B cell (primary cell): ENCODE measurements at regions not wholly inside any gene's neighbourhood (a gene's known extent, or its start where the extent isn't known, plus 50 kb on each side); places are given as distances from the start of the nearest gene placed in this dataset.

ENCODE experiments used
- ATAC-seq: fragments of 200-7000 bp; cut with Tn5 transposase; one replicate; pipeline ENCODE4 v1.10.0; 2021; ENCODE audit warnings: low read depth, mild to moderate bottlenecking, moderate number of reproducible peaks, moderate library complexity
- CTCF ChIA-PET: fragments of 350-600 bp; sonication (Branson Sonifier 250); formaldehyde crosslinking; loops from one replicate; lab custom pipeline; 2021; ENCODE audit warnings: antibody characterized with exemption, inconsistent platforms; lab: Charles Lee
- POLR2A ChIA-PET: fragments of 350-600 bp; sonication (Branson Sonifier 250); formaldehyde crosslinking; loops from one replicate; lab custom pipeline; 2021; ENCODE audit warnings: antibody characterized with exemption; lab: Charles Lee
- DNase-seq: peaks from one replicate; pipeline ENCODE4 v3.0.0; 2013
- H2AFZ ChIP-seq: 2 replicates; pipeline ENCODE4 v1.6.1; 2012; ENCODE audit warnings: mild to moderate bottlenecking, low read depth, low read length; ENCODE audit not compliant: insufficient read depth, poor library complexity, severe bottlenecking
- H3K27ac ChIP-seq, 2 donors: 1 replicate in 1 of 2; 2 replicates in 1 of 2; pipeline ENCODE4 v1.5.1; 2012 to 2013; ENCODE audit warnings: low read length in 2 of 2, mild to moderate bottlenecking in 2 of 2, moderate library complexity in 1 of 2
- H3K27me3 ChIP-seq, 4 experiments: fragments of 200-600 bp in 1 of 4; sonication (generic) in 1 of 4; replicated peaks in 1 of 4; 1 replicate in 2 of 4; 2 replicates in 2 of 4; pipeline versions ENCODE4 v1.6.1 to v1.7.0; 2013 to 2016; ENCODE audit warnings: low read length in 3 of 4, mild to moderate bottlenecking in 2 of 4, mixed read lengths in 1 of 4, moderate library complexity in 1 of 4; ENCODE audit not compliant: insufficient read depth in 4 of 4, control insufficient read depth in 3 of 4; ENCODE audit errors: control extremely low read depth in 1 of 4
- H3K36me3 ChIP-seq, 2 experiments: replicated peaks in 1 of 2; 1 replicate in 1 of 2; 2 replicates in 1 of 2; pipeline versions ENCODE4 v1.6.1 to v1.7.1; 2013; ENCODE audit warnings: low read length in 1 of 2; ENCODE audit not compliant: insufficient read depth in 2 of 2, control insufficient read depth in 1 of 2; ENCODE audit errors: control extremely low read depth in 1 of 2, extremely low read depth in 1 of 2
- H3K4me1 ChIP-seq, 2 donors: fragments of 200-600 bp in 1 of 2; sonication (generic) in 1 of 2; 1 replicate in 1 of 2; 2 replicates in 1 of 2; pipeline versions ENCODE4 v1.5.1 to v1.6.1; 2013 to 2017; ENCODE audit warnings: low read length in 2 of 2; ENCODE audit not compliant: control insufficient read depth in 2 of 2, insufficient read depth in 2 of 2
- H3K4me2 ChIP-seq: replicated peaks from 2 replicates; pipeline ENCODE3; 2012; ENCODE audit warnings: mild to moderate bottlenecking, low read depth, low read length; ENCODE audit not compliant: poor library complexity, severe bottlenecking
- H3K4me3 ChIP-seq, 5 experiments: fragments of 200-600 bp in 1 of 5; sonication (generic) in 1 of 5; 1 replicate in 3 of 5; 2 replicates in 2 of 5; pipeline versions ENCODE4 v1.5.1 to v1.7.0; 2011 to 2016; ENCODE audit warnings: low read length in 4 of 5, mild to moderate bottlenecking in 4 of 5, low read depth in 2 of 5, control low read depth in 1 of 5, moderate library complexity in 1 of 5; ENCODE audit not compliant: insufficient read depth in 1 of 5; ENCODE audit errors: control extremely low read depth in 1 of 5, extremely low read depth in 1 of 5
- H3K79me2 ChIP-seq: fragments of 200-600 bp; sonication (generic); one replicate; pipeline ENCODE4 v1.6.0; 2016; ENCODE audit warnings: low read length; ENCODE audit not compliant: control insufficient read depth, insufficient read depth
- H3K9ac ChIP-seq: fragments of 200-600 bp; sonication (generic); 2 replicates; pipeline ENCODE4 v1.6.1; 2017; ENCODE audit warnings: mild to moderate bottlenecking, low read length, moderate library complexity
- H3K9me3 ChIP-seq, 3 donors: one replicate each; pipeline versions ENCODE4 v1.6.1 to v1.7.1; 2013; ENCODE audit warnings: low read length in 2 of 3; ENCODE audit not compliant: control insufficient read depth in 2 of 3, insufficient read depth in 1 of 3; ENCODE audit errors: control extremely low read depth in 1 of 3
- H4K20me1 ChIP-seq: 2 replicates; pipeline ENCODE4 v1.6.0; 2012; ENCODE audit warnings: mild to moderate bottlenecking, low read length; ENCODE audit not compliant: insufficient read depth, control insufficient read depth, poor library complexity, severe bottlenecking
- H3K27ac Mint-ChIP-seq: one replicate; pipeline ENCODE4 v1.8.0; 2021; ENCODE audit warnings: mixed read lengths
- H3K27me3 Mint-ChIP-seq: one replicate; pipeline ENCODE4 v1.8.0; 2021; ENCODE audit warnings: mixed read lengths
- H3K4me1 Mint-ChIP-seq: one replicate; pipeline ENCODE4 v1.8.0; 2021; ENCODE audit warnings: mixed read lengths
- H3K4me3 Mint-ChIP-seq: one replicate; pipeline ENCODE4 v1.8.0; 2021; ENCODE audit warnings: mixed read lengths
- H3K9me3 Mint-ChIP-seq: one replicate; pipeline ENCODE4 v1.8.0; 2022; ENCODE audit warnings: mixed read lengths; ENCODE audit not compliant: insufficient read depth
- CTCF ChIP-seq: fragments of 200-600 bp; IDR thresholded peaks from one replicate; pipeline ENCODE4 v1.8.0; 2022; ENCODE audit warnings: antibody characterized with exemption, mild to moderate bottlenecking
- EZH2 ChIP-seq: IDR thresholded peaks from 2 replicates; pipeline ENCODE4 v1.6.1; 2012; ENCODE audit warnings: borderline replicate concordance, low read depth, mild to moderate bottlenecking, moderate library complexity, low read length; ENCODE audit not compliant: insufficient read depth, poor library complexity, severe bottlenecking
- WGBS: methylation state at CpG from one replicate; pipeline ENCODE4 v1.1.5; 2013; ENCODE audit warnings: missing lambda C conversion rate; ENCODE audit not compliant: insufficient coverage; 5-methylcytosine and 5-hydroxymethylcytosine counted together
- intact Hi-C: fragments of 100-400 bp; cut with micrococcal nuclease; formaldehyde crosslinking; loops from one replicate; pipeline ENCODE4 v1.10.0; 2022

GRCh38 chr2:236899950-236900640 lies 185.6 kb upstream of the COPS8 start:
- ChIA-PET CTCF (no interaction called here), POLR2A (no interaction called here)
- no peaks in the 10 kb centered on the region for H3K79me2 ChIP-seq
- Mint-ChIP-seq H3K4me1 (no peaks in the 10 kb centered on the region), H3K27ac (no peak overlapping the region), H3K9me3 (no peaks in the 10 kb centered on the region), H3K4me3 (no peak overlapping the region), H3K27me3 (peaks cover 25% of the 10 kb centered on the region)
- H2AFZ ChIP-seq: no peak overlapping the region
- no peaks in the 10 kb centered on the region for H3K4me1 ChIP-seq
- no peak for TF ChIP-seq CTCF
- no peak for TF ChIP-seq EZH2
- no peak overlapping the region for H3K9ac ChIP-seq
- no peaks in the 10 kb centered on the region for H4K20me1 ChIP-seq
- no peak for DNase-seq
- H3K36me3 ChIP-seq: no peaks in the 10 kb centered on the region
- 78% methylated on average over 3 of the region's 6 CpGs for WGBS
- intact Hi-C loops: no loop called here
- H3K27ac ChIP-seq: no peak overlapping the region
- H3K27me3 ChIP-seq: peaks cover 0 to 2% (median 0%) of the 10 kb centered on the region in 4 experiments
- no peak for ATAC-seq
- H3K9me3 ChIP-seq: no peaks in the 10 kb centered on the region
- no peak overlapping the region for H3K4me3 ChIP-seq
- no peak overlapping the region for H3K4me2 ChIP-seq

- Histone ChIP-seq H4K20me1 (no peaks in the 10 kb centered on the region), H3K79me2 (no peaks in the 10 kb centered on the region), H3K27ac (no peak overlapping the region), H3K9ac (no peak overlapping the region), H3K4me2 (no peak overlapping the region), H3K9me3 (no peaks in the 10 kb centered on the region), H3K27me3 (no peaks in the 10 kb centered on the region), H3K4me1 (no peaks in the 10 kb centered on the region), H3K4me3 (no peak overlapping the region), H3K36me3 (no peaks in the 10 kb centered on the region), H2AFZ (no peak overlapping the region)
- Mint-ChIP-seq H3K27me3 (peaks cover 22% of the 10 kb centered on the region), H3K4me1 (no peaks in the 10 kb centered on the region), H3K4me3 (no peak overlapping the region), H3K9me3 (no peaks in the 10 kb centered on the region), H3K27ac (no peak overlapping the region)
- DNase-seq: no peak
- no peak for ATAC-seq
- TF ChIP-seq EZH2: no peak
- CTCF ChIA-PET: no interaction called here
- 76% methylated on average over 4 of the region's 4 CpGs for WGBS
- POLR2A ChIA-PET: no interaction called here
- intact Hi-C loops: no loop called here
Measured at GRCh38 chr2:236901956-236902355, 183.7 kb upstream of the COPS8 start.
